Spleen (tissue), 7 donors: ENCODE measurements at regions not wholly inside any gene's neighbourhood (a gene's known extent, or its start where the extent isn't known, plus 50 kb on each side); places are given as distances from the start of the nearest gene placed in this dataset.

Source experiments
- POLR2A ChIP-seq, 3 donors: fragments of 450-650 bp; IDR thresholded peaks; one replicate each; pipeline ENCODE4 v1.5.1; 2017; ENCODE audit warnings: antibody characterized with exemption in 3 of 3, mild to moderate bottlenecking in 1 of 3
- TF ChIP-seq, protein P1 (sequence below), 11 experiments: fragments of 200-600 bp in 7 of 11; fragments of 450-650 bp in 4 of 11; sonication (generic) in 4 of 11; IDR thresholded peaks in 8 of 11; conservative IDR thresholded peaks in 3 of 11; 1 replicate in 7 of 11; 2 replicates in 4 of 11; pipeline versions ENCODE4 v1.4.0 to v1.8.0; 2016 to 2021; ENCODE audit warnings: antibody characterized with exemption in 11 of 11, inconsistent platforms in 4 of 11, mild to moderate bottlenecking in 1 of 11
- donor health status: DM: no; HTN: no; CAD: no; lungs with moderate emphysema.
- donor health status: DM: no; HTN: no; CAD: no.
- donor health status: DM: no; HTN: no; CAD: no.

DNA sequence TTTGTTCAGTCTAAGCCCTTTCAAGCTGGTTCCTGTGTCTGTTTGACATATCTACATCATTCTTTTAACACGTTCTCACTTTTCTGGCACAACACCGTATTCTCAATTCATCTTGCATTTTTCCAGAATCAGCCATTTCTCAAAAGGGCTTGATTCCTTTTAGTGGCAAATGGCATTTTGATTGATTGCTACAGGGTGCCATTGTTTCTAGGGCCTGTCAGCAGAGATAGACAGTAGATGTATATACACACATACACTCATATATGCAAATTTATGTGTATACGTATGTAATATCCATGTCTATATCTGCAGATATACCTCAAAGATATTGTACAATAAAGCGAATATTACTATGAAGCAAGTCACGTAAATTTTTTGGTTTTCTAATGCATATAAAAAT lies 367.9 kb upstream of the TNP1 start:
- TF ChIP-seq, protein P1, sequence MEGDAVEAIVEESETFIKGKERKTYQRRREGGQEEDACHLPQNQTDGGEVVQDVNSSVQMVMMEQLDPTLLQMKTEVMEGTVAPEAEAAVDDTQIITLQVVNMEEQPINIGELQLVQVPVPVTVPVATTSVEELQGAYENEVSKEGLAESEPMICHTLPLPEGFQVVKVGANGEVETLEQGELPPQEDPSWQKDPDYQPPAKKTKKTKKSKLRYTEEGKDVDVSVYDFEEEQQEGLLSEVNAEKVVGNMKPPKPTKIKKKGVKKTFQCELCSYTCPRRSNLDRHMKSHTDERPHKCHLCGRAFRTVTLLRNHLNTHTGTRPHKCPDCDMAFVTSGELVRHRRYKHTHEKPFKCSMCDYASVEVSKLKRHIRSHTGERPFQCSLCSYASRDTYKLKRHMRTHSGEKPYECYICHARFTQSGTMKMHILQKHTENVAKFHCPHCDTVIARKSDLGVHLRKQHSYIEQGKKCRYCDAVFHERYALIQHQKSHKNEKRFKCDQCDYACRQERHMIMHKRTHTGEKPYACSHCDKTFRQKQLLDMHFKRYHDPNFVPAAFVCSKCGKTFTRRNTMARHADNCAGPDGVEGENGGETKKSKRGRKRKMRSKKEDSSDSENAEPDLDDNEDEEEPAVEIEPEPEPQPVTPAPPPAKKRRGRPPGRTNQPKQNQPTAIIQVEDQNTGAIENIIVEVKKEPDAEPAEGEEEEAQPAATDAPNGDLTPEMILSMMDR (IDR thresholded peaks at IDR 0.05 in 8 of 11, conservative IDR thresholded peaks at IDR 0.05 in 3 of 11), result no peak
- TF ChIP-seq POLR2A (IDR thresholded peaks at IDR 0.05), result no peak
